ENCODE measurements at regions not wholly inside any gene's neighbourhood (a gene's known extent, or its start where the extent isn't known, plus 50 kb on each side); places are given as distances from the start of the nearest gene placed in this dataset.
A peak's percentile ranks its signal among the peaks of the same experiment; 100 is the strongest.
"Not testable (repeated sequence)": the region's sequence is repeated elsewhere in the genome, so short reads cannot be mapped to it uniquely, and the experiment has no call there.

DNA sequence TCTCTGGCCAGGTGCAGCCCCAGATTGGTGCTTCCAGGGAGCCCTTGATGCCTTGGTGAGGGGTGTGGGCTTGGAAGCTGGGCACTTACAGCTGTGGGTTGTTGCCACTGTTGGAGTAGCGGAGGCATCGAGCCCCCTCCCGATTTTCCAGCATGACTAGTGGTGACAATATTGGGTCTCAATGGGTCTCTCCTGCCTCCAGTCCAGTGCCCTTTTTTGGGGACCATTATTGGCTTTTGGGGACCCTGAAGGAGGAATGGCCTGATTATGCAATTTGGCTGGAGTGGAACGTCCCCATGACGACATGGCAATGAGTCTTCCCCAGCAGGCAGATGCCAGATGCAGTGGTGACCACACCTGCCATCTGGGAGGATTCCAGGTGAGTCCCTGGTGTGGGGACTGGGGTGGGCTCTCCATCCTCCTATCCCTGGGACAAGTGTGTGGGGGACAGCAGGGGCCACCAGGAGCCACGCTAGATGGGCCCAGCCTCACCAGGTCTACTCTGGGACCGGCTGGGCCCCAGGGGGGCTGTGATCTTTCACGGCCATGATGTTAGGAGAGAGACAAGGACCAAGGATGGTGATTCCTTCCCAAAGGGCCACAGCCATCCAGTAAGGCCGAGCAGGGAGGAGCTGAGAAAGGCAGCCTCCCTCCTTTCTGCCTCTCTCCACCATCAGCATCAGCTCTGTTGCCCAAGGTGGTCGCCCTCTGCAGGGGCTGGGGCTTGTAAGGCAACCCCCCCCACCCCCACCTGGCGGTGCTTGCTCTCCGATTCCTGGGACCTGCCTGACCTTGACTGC lies 196.8 kb downstream of the GOLGA6L6 start:
- H3K9me3 Mint-ChIP-seq, result peaks cover 0 to 4% (median 0%) of the 10 kb centered on the region in 7 donors
- H3K4me1 Mint-ChIP-seq, result no peaks in the 10 kb centered on the region
- no peak overlapping the region for H3K27ac Mint-ChIP-seq
- Histone ChIP-seq H3K4me3 (replicated peaks in 1 of 3; ENCODE audit: low read depth in 2 of 3, low read length in 3 of 3) (no peak overlapping the region), H3K27ac (ENCODE audit: low read depth in 1 of 2, low read length in 2 of 2) (no peak overlapping the region), H2AFZ (ENCODE audit: insufficient read depth, low read depth, low read length, poor library complexity, severe bottlenecking) (no peak overlapping the region), H3K4me2 (replicated peaks; ENCODE audit: extremely low read depth, low read length, poor library complexity, severe bottlenecking) (no peak overlapping the region), H3K4me1 (ENCODE audit: control insufficient read depth in 1 of 2, insufficient read depth in 2 of 2, low read length in 2 of 2) (no peaks in the 10 kb centered on the region), H3K79me2 (ENCODE audit: insufficient read depth, low read length) (no peaks in the 10 kb centered on the region), H3K36me3 (replicated peaks in 1 of 2; ENCODE audit: control insufficient read depth in 1 of 2, insufficient read depth in 2 of 2, low read length in 2 of 2) (no peaks in the 10 kb centered on the region), H3K9ac (ENCODE audit: insufficient read depth, low read length, poor library complexity, severe bottlenecking) (no peak overlapping the region), H4K20me1 (ENCODE audit: insufficient read depth, low read length) (no peaks in the 10 kb centered on the region), H3K9me3 (replicated peaks in 1 of 2; ENCODE audit: control insufficient read depth in 1 of 2, insufficient read depth in 1 of 2, low read length in 2 of 2) (peaks cover 61 to 67% of the 10 kb centered on the region in 2 donors), H3K27me3 (ENCODE audit: control insufficient read depth in 2 of 2, insufficient read depth in 2 of 2, low read length in 2 of 2) (no peaks in the 10 kb centered on the region)
- no peaks in the 10 kb centered on the region for H3K27me3 Mint-ChIP-seq (ENCODE audit: low read depth in 3 of 3)
- intact Hi-C loops (cut with micrococcal nuclease), result loop anchor here in 1 of 2 donors (10.0 kb wide), 1 partner anchor 60 kb away; no protein-coding TSS in a partner anchor
- WGBS (ENCODE audit: insufficient coverage), result 87% methylated on average over 12 of the region's 12 CpGs
- peak in 1 of 3 donors; percentile 5 for DNase-seq
- TF ChIP-seq, protein P1, sequence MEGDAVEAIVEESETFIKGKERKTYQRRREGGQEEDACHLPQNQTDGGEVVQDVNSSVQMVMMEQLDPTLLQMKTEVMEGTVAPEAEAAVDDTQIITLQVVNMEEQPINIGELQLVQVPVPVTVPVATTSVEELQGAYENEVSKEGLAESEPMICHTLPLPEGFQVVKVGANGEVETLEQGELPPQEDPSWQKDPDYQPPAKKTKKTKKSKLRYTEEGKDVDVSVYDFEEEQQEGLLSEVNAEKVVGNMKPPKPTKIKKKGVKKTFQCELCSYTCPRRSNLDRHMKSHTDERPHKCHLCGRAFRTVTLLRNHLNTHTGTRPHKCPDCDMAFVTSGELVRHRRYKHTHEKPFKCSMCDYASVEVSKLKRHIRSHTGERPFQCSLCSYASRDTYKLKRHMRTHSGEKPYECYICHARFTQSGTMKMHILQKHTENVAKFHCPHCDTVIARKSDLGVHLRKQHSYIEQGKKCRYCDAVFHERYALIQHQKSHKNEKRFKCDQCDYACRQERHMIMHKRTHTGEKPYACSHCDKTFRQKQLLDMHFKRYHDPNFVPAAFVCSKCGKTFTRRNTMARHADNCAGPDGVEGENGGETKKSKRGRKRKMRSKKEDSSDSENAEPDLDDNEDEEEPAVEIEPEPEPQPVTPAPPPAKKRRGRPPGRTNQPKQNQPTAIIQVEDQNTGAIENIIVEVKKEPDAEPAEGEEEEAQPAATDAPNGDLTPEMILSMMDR (IDR thresholded peaks at IDR 0.05), result no peak
- H3K36me3 Mint-ChIP-seq, result no peaks in the 10 kb centered on the region
- H3K4me3 Mint-ChIP-seq, result no peak overlapping the region

- H3K27ac Mint-ChIP-seq; H3K4me1 Mint-ChIP-seq; H3K27me3 Mint-ChIP-seq (ENCODE audit: low read depth in 3 of 3); H3K79me2 ChIP-seq (ENCODE audit: insufficient read depth, low read length); H3K9me3 Mint-ChIP-seq; H4K20me1 ChIP-seq (ENCODE audit: insufficient read depth, low read length); H3K4me2 ChIP-seq (replicated peaks; ENCODE audit: extremely low read depth, low read length, poor library complexity, severe bottlenecking); H3K36me3 ChIP-seq (replicated peaks in 1 of 2; ENCODE audit: control insufficient read depth in 1 of 2, insufficient read depth in 2 of 2, low read length in 2 of 2); H3K27ac ChIP-seq (ENCODE audit: low read depth in 1 of 2, low read length in 2 of 2); DNase-seq; H3K4me3 ChIP-seq (replicated peaks in 1 of 3; ENCODE audit: low read depth in 2 of 3, low read length in 3 of 3); H3K36me3 Mint-ChIP-seq; H3K9ac ChIP-seq (ENCODE audit: insufficient read depth, low read length, poor library complexity, severe bottlenecking); H2AFZ ChIP-seq (ENCODE audit: insufficient read depth, low read depth, low read length, poor library complexity, severe bottlenecking); H3K27me3 ChIP-seq (ENCODE audit: control insufficient read depth in 2 of 2, insufficient read depth in 2 of 2, low read length in 2 of 2); H3K4me1 ChIP-seq (ENCODE audit: control insufficient read depth in 1 of 2, insufficient read depth in 2 of 2, low read length in 2 of 2); H3K4me3 Mint-ChIP-seq: not testable (repeated sequence)
- intact Hi-C loops (cut with micrococcal nuclease), result loop anchor here in 1 of 2 donors (10.0 kb wide), 1 partner anchor 61 kb away; no protein-coding TSS in a partner anchor
- peaks cover 68 to 73% of the 10 kb centered on the region in 2 donors for H3K9me3 ChIP-seq (replicated peaks in 1 of 2; ENCODE audit: control insufficient read depth in 1 of 2, insufficient read depth in 1 of 2, low read length in 2 of 2)
- 88% methylated on average over 10 of the region's 10 CpGs for WGBS (ENCODE audit: insufficient coverage)
These were observed 198.0 kb downstream of the GOLGA6L6 start for GRCh38 chr15:20343395-20344211.

DNA sequence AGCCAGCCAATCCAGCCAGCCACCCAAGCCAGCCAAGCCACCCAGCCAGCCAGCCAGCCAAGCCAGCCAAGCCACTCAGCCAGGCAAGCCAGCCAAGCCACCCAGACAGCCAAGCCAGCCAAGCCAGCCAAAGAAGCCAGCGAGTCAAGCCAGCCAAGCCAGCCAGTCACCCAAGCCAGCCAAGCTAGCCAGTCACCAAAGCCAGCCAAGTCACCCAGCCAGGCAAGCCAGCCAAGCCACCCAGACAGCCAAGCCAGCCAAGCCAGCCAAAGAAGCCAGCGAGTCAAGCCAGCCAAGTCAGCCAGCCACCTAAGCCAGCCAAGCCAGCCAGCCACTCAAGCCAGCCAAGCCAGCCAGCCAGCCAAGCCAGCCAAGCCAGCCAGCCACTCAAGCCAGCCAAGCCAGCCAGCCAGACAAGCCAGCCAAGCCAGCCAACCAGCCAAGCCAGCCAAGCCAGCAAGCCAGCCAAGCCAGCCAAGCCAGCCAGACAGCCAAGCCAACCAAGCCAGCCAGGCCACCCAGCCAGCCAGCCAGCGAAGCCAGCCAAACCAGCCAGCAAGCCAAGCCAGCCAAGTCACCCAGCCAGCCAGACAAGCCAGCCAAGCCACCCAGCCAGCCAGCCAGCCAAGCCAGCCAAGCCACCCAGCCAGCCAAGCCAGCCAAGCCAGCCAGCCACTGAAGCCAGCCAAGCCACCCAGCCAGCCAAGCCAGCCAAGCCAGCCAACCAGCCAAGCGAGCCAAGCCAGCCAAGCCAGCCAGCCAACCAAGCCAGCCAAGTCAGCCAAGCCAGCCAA lies 198.8 kb downstream of the GOLGA6L6 start:
- H3K9ac ChIP-seq (ENCODE audit: insufficient read depth, low read length, poor library complexity, severe bottlenecking); H3K36me3 Mint-ChIP-seq; H3K4me3 ChIP-seq (replicated peaks in 1 of 3; ENCODE audit: low read depth in 2 of 3, low read length in 3 of 3); H3K27me3 Mint-ChIP-seq (ENCODE audit: low read depth in 3 of 3); H4K20me1 ChIP-seq (ENCODE audit: insufficient read depth, low read length); H3K36me3 ChIP-seq (replicated peaks in 1 of 2; ENCODE audit: control insufficient read depth in 1 of 2, insufficient read depth in 2 of 2, low read length in 2 of 2); H3K4me1 Mint-ChIP-seq; H3K4me3 Mint-ChIP-seq; H3K79me2 ChIP-seq (ENCODE audit: insufficient read depth, low read length); H3K27ac Mint-ChIP-seq; H2AFZ ChIP-seq (ENCODE audit: insufficient read depth, low read depth, low read length, poor library complexity, severe bottlenecking); H3K9me3 Mint-ChIP-seq; H3K4me2 ChIP-seq (replicated peaks; ENCODE audit: extremely low read depth, low read length, poor library complexity, severe bottlenecking); H3K27me3 ChIP-seq (ENCODE audit: control insufficient read depth in 2 of 2, insufficient read depth in 2 of 2, low read length in 2 of 2); H3K27ac ChIP-seq (ENCODE audit: low read depth in 1 of 2, low read length in 2 of 2); H3K4me1 ChIP-seq (ENCODE audit: control insufficient read depth in 1 of 2, insufficient read depth in 2 of 2, low read length in 2 of 2); DNase-seq: not testable (repeated sequence)
- 79% methylated on average over 4 of the region's 4 CpGs for WGBS (ENCODE audit: insufficient coverage)
- intact Hi-C loops (cut with micrococcal nuclease), result loop anchor here in 1 of 2 donors (10.0 kb wide), 1 partner anchor 62 kb away; no protein-coding TSS in a partner anchor
- H3K9me3 ChIP-seq (replicated peaks in 1 of 2; ENCODE audit: control insufficient read depth in 1 of 2, insufficient read depth in 1 of 2, low read length in 2 of 2), result peaks cover 68 to 73% of the 10 kb centered on the region in 2 donors

All from CD14-positive monocyte (primary cell).